SK-N-MC (cell line): ENCODE measurements at regions not wholly inside any gene's neighbourhood (a gene's known extent, or its start where the extent isn't known, plus 50 kb on each side); places are given as distances from the start of the nearest gene placed in this dataset.

Source experiments
- EZH2 ChIP-seq: fragments of 200-600 bp; sonication (generic); IDR thresholded peaks from one replicate; pipeline ENCODE4 v1.6.1; 2017; ENCODE audit warnings: antibody characterized with exemption
- FOXP2 ChIP-seq: optimal IDR thresholded peaks from 2 replicates; pipeline ENCODE3; 2011; ENCODE audit warnings: mild to moderate bottlenecking, moderate library complexity; ENCODE audit not compliant: insufficient read depth; ENCODE audit errors: extremely low read length, control extremely low read depth
- POLR2AphosphoS5 ChIP-seq: IDR thresholded peaks from 2 replicates; pipeline ENCODE4 v1.6.1; 2012; ENCODE audit warnings: mild to moderate bottlenecking, low read depth, low read length, borderline replicate concordance

DNA sequence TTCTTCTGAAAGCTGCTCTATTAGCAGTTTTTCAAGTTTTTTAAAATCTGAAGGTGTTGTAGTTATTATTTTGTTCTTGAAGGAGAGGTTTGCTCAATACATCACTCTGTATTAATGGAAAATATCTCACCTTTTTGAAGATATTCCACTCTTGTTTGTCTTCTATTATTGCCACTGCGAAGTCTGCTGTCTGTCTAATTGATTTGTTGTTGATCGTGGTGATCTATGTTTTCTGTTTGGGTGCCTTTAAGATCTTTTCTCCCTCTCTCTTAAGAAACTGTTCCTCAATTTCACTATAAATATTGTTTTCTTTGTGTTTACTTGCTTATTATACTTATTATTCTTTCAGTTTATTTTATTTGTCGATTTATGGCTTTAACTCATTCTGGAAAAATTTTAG, 64.9 kb upstream of the FZD8 start:
- no peak for TF ChIP-seq EZH2
- no peak for TF ChIP-seq POLR2AphosphoS5
- no peak for TF ChIP-seq FOXP2
